GM21381 (cell line): ENCODE measurements at regions not wholly inside any gene's neighbourhood (a gene's known extent, or its start where the extent isn't known, plus 50 kb on each side); places are given as distances from the start of the nearest gene placed in this dataset.

ENCODE experiments used
- ATAC-seq: cut with Tn5 transposase; IDR thresholded peaks from one replicate; pipeline ENCODE4 v1.9.1; 2021; ENCODE audit warnings: mild to moderate bottlenecking, moderate library complexity; ENCODE audit not compliant: unreplicated experiment

- no peak for ATAC-seq
Measured at GRCh38 chr9:96183751-96184150, 118.2 kb downstream of the HSD17B3 start.

GRCh38 chr9:96178153-96178552, 123.8 kb downstream of the HSD17B3 start:
- ATAC-seq: no peak

GRCh38 chr9:96177719-96178028, 124.3 kb downstream of the HSD17B3 start:
- ATAC-seq: no peak

GRCh38 chr9:96177005-96177718, 124.8 kb downstream of the HSD17B3 start:
- ATAC-seq: no peak

- ATAC-seq: no peak
Measured at GRCh38 chr9:96175796-96176195, 126.2 kb downstream of the HSD17B3 start.

GRCh38 chr9:96175001-96175400, 127.0 kb downstream of the HSD17B3 start:
- ATAC-seq: no peak

- no peak for ATAC-seq
Measured at GRCh38 chr9:96174371-96174770, 127.6 kb downstream of the HSD17B3 start.

- ATAC-seq: no peak
Measured at GRCh38 chr9:96173640-96174039, 128.3 kb downstream of the HSD17B3 start.

GRCh38 chr9:96172797-96173196, 129.2 kb downstream of the HSD17B3 start:
- no peak for ATAC-seq

GRCh38 chr9:96171728-96172127, 130.2 kb downstream of the HSD17B3 start:
- no peak for ATAC-seq

GRCh38 chr9:96169901-96170300, 132.1 kb downstream of the HSD17B3 start:
- no peak for ATAC-seq

GRCh38 chr9:96169484-96169883, 132.5 kb downstream of the HSD17B3 start:
- ATAC-seq: no peak

GRCh38 chr9:96168882-96169281, 133.1 kb downstream of the HSD17B3 start:
- ATAC-seq: no peak

GRCh38 chr9:96167011-96167410, 135.0 kb downstream of the HSD17B3 start:
- no peak for ATAC-seq

- ATAC-seq: no peak
Measured at GRCh38 chr9:96164268-96164683, 137.7 kb downstream of the HSD17B3 start.

- no peak for ATAC-seq
Measured at GRCh38 chr9:96163712-96164111, 138.3 kb downstream of the HSD17B3 start.

- no peak for ATAC-seq
Measured at GRCh38 chr9:96163161-96163560, 138.8 kb downstream of the HSD17B3 start.

- no peak for ATAC-seq
Measured at GRCh38 chr9:96161819-96162218, 140.2 kb downstream of the HSD17B3 start.

- no peak for ATAC-seq
Measured at GRCh38 chr9:96160866-96161265, 141.1 kb downstream of the HSD17B3 start.

- no peak for ATAC-seq
Measured at GRCh38 chr9:96160168-96160567, 141.8 kb downstream of the HSD17B3 start.

- ATAC-seq: no peak
Measured at GRCh38 chr9:96159596-96159995, 142.4 kb downstream of the HSD17B3 start.

- no peak for ATAC-seq
Measured at GRCh38 chr9:96158909-96159575, 142.9 kb downstream of the HSD17B3 start.

- no peak for ATAC-seq
Measured at GRCh38 chr9:96158147-96158546, 143.8 kb downstream of the HSD17B3 start.
